SH-SY5Y (cell line): ENCODE measurements at regions not wholly inside any gene's neighbourhood (a gene's known extent, or its start where the extent isn't known, plus 50 kb on each side); places are given as distances from the start of the nearest gene placed in this dataset.

Experiments used
- GATA2 ChIP-seq: IDR thresholded peaks from 2 replicates; pipeline ENCODE4 v1.6.1; 2011; ENCODE audit warnings: mild to moderate bottlenecking, low read depth, low read length
- GATA3 ChIP-seq: IDR thresholded peaks from 2 replicates; pipeline ENCODE4 v1.6.1; 2011; ENCODE audit warnings: low read depth, mild to moderate bottlenecking, low read length, moderate library complexity

DNA sequence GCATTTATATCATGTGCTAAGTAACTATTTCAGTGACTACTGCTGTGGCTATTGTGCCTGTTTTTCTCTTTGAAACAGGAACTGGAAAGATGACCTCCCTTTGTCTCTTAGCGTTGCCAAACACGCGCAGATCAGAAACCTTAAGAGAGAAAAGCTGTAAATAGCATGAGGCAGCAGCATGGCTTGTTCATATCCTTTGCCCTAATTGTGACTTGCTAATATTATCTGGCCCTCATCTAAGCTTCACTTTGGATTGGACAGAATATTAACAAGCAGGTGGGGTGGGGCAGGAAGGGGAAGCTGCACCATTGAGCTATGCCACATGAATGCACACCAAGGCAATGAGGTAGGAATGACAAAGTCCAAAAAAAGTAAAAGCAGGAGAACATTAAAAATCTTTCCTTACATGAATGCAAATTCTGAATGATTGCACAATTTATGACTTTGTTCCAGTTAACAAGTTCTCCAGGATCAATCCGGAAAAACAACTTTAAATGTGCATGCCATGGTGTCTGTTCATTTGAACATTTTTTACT lies 128.4 kb downstream of the IRS1 start:
- TF ChIP-seq GATA2 = no peak
- no peak for TF ChIP-seq GATA3
